Trophoblast cell (in vitro differentiated cells and primary cell): ENCODE measurements at regions not wholly inside any gene's neighbourhood (a gene's known extent, or its start where the extent isn't known, plus 50 kb on each side); places are given as distances from the start of the nearest gene placed in this dataset.

ENCODE experiments used
- DNase-seq, 2 donors: peaks; one replicate each; pipeline ENCODE4 v3.0.0-alpha.2; 2016
- H2AFZ ChIP-seq: 2 replicates; pipeline ENCODE4 v1.6.1; 2013; ENCODE audit warnings: low read length, moderate library complexity, mild to moderate bottlenecking; ENCODE audit not compliant: insufficient read depth, poor library complexity
- H2AK5ac ChIP-seq: 2 replicates; pipeline ENCODE4 v1.6.1; 2013; ENCODE audit warnings: mild to moderate bottlenecking, low read length
- H2BK120ac ChIP-seq: 2 replicates; pipeline ENCODE4 v1.6.1; 2013; ENCODE audit warnings: low read length, mild to moderate bottlenecking, moderate library complexity; ENCODE audit not compliant: insufficient read depth, poor library complexity
- H2BK12ac ChIP-seq: 2 replicates; pipeline ENCODE4 v1.6.1; 2013; ENCODE audit warnings: mild to moderate bottlenecking, low read length, moderate library complexity
- H2BK5ac ChIP-seq: 2 replicates; pipeline ENCODE4 v1.6.1; 2013; ENCODE audit warnings: low read length, low read depth, moderate library complexity, mild to moderate bottlenecking; ENCODE audit not compliant: poor library complexity
- H3K14ac ChIP-seq: 2 replicates; pipeline ENCODE4 v1.6.1; 2013; ENCODE audit warnings: mild to moderate bottlenecking, low read length
- H3K18ac ChIP-seq: 2 replicates; pipeline ENCODE4 v1.6.1; 2013; ENCODE audit warnings: mild to moderate bottlenecking, low read length
- H3K23ac ChIP-seq: 2 replicates; pipeline ENCODE4 v1.6.1; 2013; ENCODE audit warnings: low read length
- H3K27ac ChIP-seq: 2 replicates; pipeline ENCODE4 v1.5.1; 2013; ENCODE audit warnings: low read depth, mild to moderate bottlenecking, inconsistent platforms, low read length, moderate library complexity
- H3K27me3 ChIP-seq: 2 replicates; pipeline ENCODE4 v1.6.1; 2013; ENCODE audit warnings: inconsistent platforms, mild to moderate bottlenecking, low read length, moderate library complexity; ENCODE audit not compliant: insufficient read depth
- H3K36me3 ChIP-seq, 2 experiments: 1 replicate in 1 of 2; 2 replicates in 1 of 2; pipeline ENCODE4 v1.6.1; 2013; ENCODE audit warnings: low read length in 2 of 2, mild to moderate bottlenecking in 2 of 2, moderate library complexity in 1 of 2; ENCODE audit not compliant: insufficient read depth in 2 of 2, control insufficient read depth in 1 of 2
- H3K4ac ChIP-seq: 2 replicates; pipeline ENCODE4 v1.6.1; 2013; ENCODE audit warnings: low read depth, mild to moderate bottlenecking, low read length, moderate library complexity
- H3K4me1 ChIP-seq, 2 experiments: 1 replicate in 1 of 2; 2 replicates in 1 of 2; pipeline ENCODE4 v1.6.1; 2013; ENCODE audit warnings: low read length in 2 of 2, mild to moderate bottlenecking in 2 of 2, moderate library complexity in 1 of 2; ENCODE audit not compliant: insufficient read depth in 2 of 2, control insufficient read depth in 1 of 2
- H3K4me2 ChIP-seq: 2 replicates; pipeline ENCODE4 v1.6.1; 2013; ENCODE audit warnings: inconsistent platforms, mild to moderate bottlenecking, low read length, moderate library complexity
- H3K4me3 ChIP-seq: 2 replicates; pipeline ENCODE4 v1.5.1; 2013; ENCODE audit warnings: mild to moderate bottlenecking, low read depth, low read length, inconsistent platforms
- H3K79me1 ChIP-seq: one replicate; pipeline ENCODE4 v1.6.1; 2013; ENCODE audit warnings: low read length
- H3K79me2 ChIP-seq: 2 replicates; pipeline ENCODE4 v1.6.1; 2013; ENCODE audit warnings: low read length, mild to moderate bottlenecking; ENCODE audit not compliant: control insufficient read depth, insufficient read depth, poor library complexity
- H3K9ac ChIP-seq: 2 replicates; pipeline ENCODE4 v1.6.1; 2013; ENCODE audit warnings: mild to moderate bottlenecking, low read length
- H3K9me3 ChIP-seq: 2 replicates; pipeline ENCODE4 v1.6.1; 2013; ENCODE audit warnings: low read depth, mild to moderate bottlenecking, control low read depth, inconsistent platforms, low read length; ENCODE audit not compliant: insufficient read depth
- H4K12ac ChIP-seq: 2 replicates; pipeline ENCODE4 v1.6.1; 2013; ENCODE audit warnings: low read depth, mild to moderate bottlenecking, low read length, moderate library complexity
- H4K8ac ChIP-seq: 2 replicates; pipeline ENCODE4 v1.6.1; 2013; ENCODE audit warnings: low read depth, mild to moderate bottlenecking, low read length, moderate library complexity
- H4K91ac ChIP-seq: one replicate; pipeline ENCODE4 v1.6.1; 2013; ENCODE audit warnings: low read depth, mild to moderate bottlenecking, low read length, moderate library complexity
- WGBS: extraction: QIAGEN DNeasy Blood & Tissue Kit; methylation state at CpG from one replicate; pipeline ENCODE4 v1.1.7; 2013; ENCODE audit warnings: missing lambda C conversion rate; ENCODE audit not compliant: insufficient read length, insufficient coverage; ENCODE audit errors: extremely low coverage; 5-methylcytosine and 5-hydroxymethylcytosine counted together

GRCh38 chr6:156250593-156250992 lies 526.6 kb upstream of the ARID1B start:
- Histone ChIP-seq H4K91ac (no peak overlapping the region), H3K27ac (no peak overlapping the region), H3K79me2 (no peaks in the 10 kb centered on the region)

DNA sequence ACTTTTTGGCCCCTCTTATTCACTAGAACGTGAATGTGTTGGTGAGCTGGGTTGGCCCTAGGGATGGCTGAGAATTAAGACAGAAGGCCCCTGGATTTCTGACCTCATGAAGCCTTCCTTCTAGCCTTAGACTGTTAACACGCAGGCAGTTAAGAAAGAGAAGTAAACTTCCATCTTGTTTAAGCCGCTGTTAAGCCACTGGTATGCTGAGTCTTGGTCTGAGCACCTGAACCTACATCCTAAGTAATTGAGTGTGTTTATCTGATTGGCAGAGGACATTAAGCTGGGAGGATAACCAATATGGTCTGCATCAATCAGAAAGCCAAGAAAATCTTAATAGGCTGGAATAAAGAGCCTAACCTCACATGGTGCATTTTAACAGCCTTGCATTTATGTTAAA lies 535.0 kb upstream of the ARID1B start:
- H3K4me2 ChIP-seq, result no peak overlapping the region
- H2BK12ac ChIP-seq, result no peak overlapping the region
- WGBS, result no CpG with 5 or more reads among the region's 3 CpGs
- H3K9me3 ChIP-seq, result peaks cover 2% of the 10 kb centered on the region
- H3K36me3 ChIP-seq, result no peaks in the 10 kb centered on the region
- H4K12ac ChIP-seq, result no peak overlapping the region
- no peak overlapping the region for H3K18ac ChIP-seq
- H3K14ac ChIP-seq, result no peak overlapping the region
- H2BK120ac ChIP-seq, result no peak overlapping the region
- no peaks in the 10 kb centered on the region for H3K79me1 ChIP-seq
- no peak overlapping the region for H3K23ac ChIP-seq
- no peaks in the 10 kb centered on the region for H3K27me3 ChIP-seq
- H3K4ac ChIP-seq, result no peak overlapping the region
- no peak overlapping the region for H4K8ac ChIP-seq
- H2AK5ac ChIP-seq, result no peak overlapping the region
- H3K4me1 ChIP-seq, result no peaks in the 10 kb centered on the region
- no peak overlapping the region for H2AFZ ChIP-seq
- no peak overlapping the region for H4K91ac ChIP-seq
- H3K4me3 ChIP-seq, result no peak overlapping the region
- H2BK5ac ChIP-seq, result no peak overlapping the region
- no peak overlapping the region for H3K27ac ChIP-seq
- no peak overlapping the region for H3K9ac ChIP-seq
- DNase-seq, result no peak
- H3K79me2 ChIP-seq, result no peaks in the 10 kb centered on the region

More at GRCh38 chr6:156250593-156250992, 526.6 kb upstream of the ARID1B start:
- no peak overlapping the region for H3K14ac ChIP-seq
- no peaks in the 10 kb centered on the region for H3K79me1 ChIP-seq
- no peak overlapping the region for H2AK5ac ChIP-seq
- no peak overlapping the region for H4K12ac ChIP-seq
- H3K36me3 ChIP-seq, result no peaks in the 10 kb centered on the region
- no peak overlapping the region for H2AFZ ChIP-seq
- H3K18ac ChIP-seq, result no peak overlapping the region
- no peak overlapping the region for H3K4ac ChIP-seq
- no peaks in the 10 kb centered on the region for H3K9me3 ChIP-seq
- H4K8ac ChIP-seq, result no peak overlapping the region
- H3K4me2 ChIP-seq, result no peak overlapping the region
- no peaks in the 10 kb centered on the region for H3K4me1 ChIP-seq
- H2BK12ac ChIP-seq, result no peak overlapping the region
- no peak overlapping the region for H3K4me3 ChIP-seq
- H3K9ac ChIP-seq, result no peak overlapping the region
- no peak overlapping the region for H2BK120ac ChIP-seq
- no peak overlapping the region for H2BK5ac ChIP-seq
- WGBS, result no CpG with 5 or more reads among the region's 5 CpGs
- DNase-seq, result no peak
- no peaks in the 10 kb centered on the region for H3K27me3 ChIP-seq
- H3K23ac ChIP-seq, result no peak overlapping the region

- Histone ChIP-seq H4K8ac (no peak overlapping the region), H3K14ac (no peak overlapping the region), H2AK5ac (no peak overlapping the region), H3K9ac (no peak overlapping the region), H3K79me2 (no peaks in the 10 kb centered on the region), H2BK12ac (no peak overlapping the region), H2BK120ac (no peak overlapping the region), H3K27ac (no peak overlapping the region), H3K23ac (no peak overlapping the region), H3K18ac (no peak overlapping the region), H3K9me3 (no peaks in the 10 kb centered on the region), H3K36me3 (no peaks in the 10 kb centered on the region), H3K4me3 (no peak overlapping the region), H3K79me1 (no peaks in the 10 kb centered on the region), H3K4ac (no peak overlapping the region), H2BK5ac (no peak overlapping the region), H4K12ac (no peak overlapping the region), H3K4me1 (no peaks in the 10 kb centered on the region), H2AFZ (no peak overlapping the region), H3K4me2 (no peak overlapping the region), H4K91ac (no peak overlapping the region), H3K27me3 (no peaks in the 10 kb centered on the region)
- DNase-seq, result no peak
- no CpG with 5 or more reads among the region's 10 CpGs for WGBS
These were observed 546.0 kb upstream of the ARID1B start for GRCh38 chr6:156231026-156231765.

GRCh38 chr6:156219973-156220372 lies 557.2 kb upstream of the ARID1B start:
- no peak overlapping the region for H4K12ac ChIP-seq
- no peak overlapping the region for H4K8ac ChIP-seq
- no peak overlapping the region for H3K14ac ChIP-seq
- no peaks in the 10 kb centered on the region for H3K27me3 ChIP-seq
- no peaks in the 10 kb centered on the region for H3K4me1 ChIP-seq
- no peak overlapping the region for H2BK5ac ChIP-seq
- no peak overlapping the region for H4K91ac ChIP-seq
- H3K9me3 ChIP-seq, result no peaks in the 10 kb centered on the region
- H3K23ac ChIP-seq, result no peak overlapping the region
- H2AK5ac ChIP-seq, result no peak overlapping the region
- no peak overlapping the region for H3K4me3 ChIP-seq
- H3K36me3 ChIP-seq, result no peaks in the 10 kb centered on the region
- no peaks in the 10 kb centered on the region for H3K79me2 ChIP-seq
- H3K9ac ChIP-seq, result no peak overlapping the region
- H3K18ac ChIP-seq, result no peak overlapping the region
- H3K27ac ChIP-seq, result no peak overlapping the region
- no peak overlapping the region for H2BK12ac ChIP-seq
- no peak overlapping the region for H3K4ac ChIP-seq
- no peak overlapping the region for H2AFZ ChIP-seq
- H2BK120ac ChIP-seq, result no peak overlapping the region
- H3K4me2 ChIP-seq, result no peak overlapping the region
- H3K79me1 ChIP-seq, result no peaks in the 10 kb centered on the region
- no peak for DNase-seq
